C4-2B (cell line): ENCODE measurements at regions not wholly inside any gene's neighbourhood (a gene's known extent, or its start where the extent isn't known, plus 50 kb on each side); places are given as distances from the start of the nearest gene placed in this dataset.

ENCODE experiments used
- ZFX ChIP-seq: fragments of 450-650 bp; IDR thresholded peaks from 2 replicates; pipeline ENCODE4 v1.6.1; 2017
- TF ChIP-seq, protein P1 (sequence below): fragments of 450-650 bp; conservative IDR thresholded peaks from 2 replicates; pipeline ENCODE4 v1.5.1; 2017; ENCODE audit warnings: mild to moderate bottlenecking

DNA sequence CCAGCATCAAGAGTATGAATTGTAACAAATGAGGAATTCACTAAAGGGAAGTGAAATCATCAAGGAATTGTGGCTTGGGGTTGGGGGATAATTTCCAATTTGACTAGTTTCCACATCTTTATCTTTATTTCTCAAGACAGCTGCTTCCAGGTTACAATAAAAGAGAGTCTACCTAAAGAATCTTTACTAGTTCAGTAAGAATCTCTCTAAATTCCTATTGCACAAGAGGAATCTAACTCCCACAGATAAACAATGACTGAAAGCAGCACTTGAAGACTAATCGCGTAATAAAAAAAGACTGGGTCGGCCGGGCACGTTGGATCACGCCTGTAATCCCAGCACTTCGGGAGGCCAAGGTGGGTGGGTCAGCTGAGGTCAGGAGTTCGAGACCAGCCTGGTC is 194.4 kb downstream of the KBTBD8 start:
- TF ChIP-seq, protein P1, sequence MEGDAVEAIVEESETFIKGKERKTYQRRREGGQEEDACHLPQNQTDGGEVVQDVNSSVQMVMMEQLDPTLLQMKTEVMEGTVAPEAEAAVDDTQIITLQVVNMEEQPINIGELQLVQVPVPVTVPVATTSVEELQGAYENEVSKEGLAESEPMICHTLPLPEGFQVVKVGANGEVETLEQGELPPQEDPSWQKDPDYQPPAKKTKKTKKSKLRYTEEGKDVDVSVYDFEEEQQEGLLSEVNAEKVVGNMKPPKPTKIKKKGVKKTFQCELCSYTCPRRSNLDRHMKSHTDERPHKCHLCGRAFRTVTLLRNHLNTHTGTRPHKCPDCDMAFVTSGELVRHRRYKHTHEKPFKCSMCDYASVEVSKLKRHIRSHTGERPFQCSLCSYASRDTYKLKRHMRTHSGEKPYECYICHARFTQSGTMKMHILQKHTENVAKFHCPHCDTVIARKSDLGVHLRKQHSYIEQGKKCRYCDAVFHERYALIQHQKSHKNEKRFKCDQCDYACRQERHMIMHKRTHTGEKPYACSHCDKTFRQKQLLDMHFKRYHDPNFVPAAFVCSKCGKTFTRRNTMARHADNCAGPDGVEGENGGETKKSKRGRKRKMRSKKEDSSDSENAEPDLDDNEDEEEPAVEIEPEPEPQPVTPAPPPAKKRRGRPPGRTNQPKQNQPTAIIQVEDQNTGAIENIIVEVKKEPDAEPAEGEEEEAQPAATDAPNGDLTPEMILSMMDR: no peak
- no peak for TF ChIP-seq ZFX
